Stimulated activated CD8-positive, alpha-beta memory T cell treated with anti-CD3 and anti-CD28 coated beads, Interleukin-2, amount 100 ng/mL, for 48 hours (primary cell): ENCODE measurements at regions not wholly inside any gene's neighbourhood (a gene's known extent, or its start where the extent isn't known, plus 50 kb on each side); places are given as distances from the start of the nearest gene placed in this dataset.
"Not testable (repeated sequence)": the region's sequence is repeated elsewhere in the genome, so short reads cannot be mapped to it uniquely, and the experiment has no call there.

Experiments
- DNase-seq, 2 donors: peaks; one replicate each; pipeline ENCODE4 v3.0.0-alpha.2; 2020; ENCODE audit warnings: low read depth in 2 of 2

DNA sequence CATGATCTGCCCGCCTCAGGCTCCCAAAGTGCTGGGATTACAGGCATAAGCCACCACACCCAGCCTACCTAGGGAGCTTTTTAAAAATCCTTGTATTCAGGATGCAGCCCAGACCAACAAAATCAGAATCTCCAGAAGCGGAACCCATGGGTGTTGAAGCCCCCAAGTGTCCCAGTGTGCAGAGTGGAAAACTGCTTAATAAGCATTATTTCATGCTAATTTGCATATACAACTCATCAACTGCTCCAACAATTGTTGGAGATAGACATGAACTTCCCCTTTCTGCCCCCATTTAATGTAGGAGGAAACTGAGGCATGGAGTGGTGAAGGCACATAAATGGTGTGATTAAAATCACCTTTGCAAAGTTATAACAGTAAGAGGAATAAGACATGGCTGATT is 84.3 kb upstream of the C16orf82 start:
- DNase-seq: no peak

DNA sequence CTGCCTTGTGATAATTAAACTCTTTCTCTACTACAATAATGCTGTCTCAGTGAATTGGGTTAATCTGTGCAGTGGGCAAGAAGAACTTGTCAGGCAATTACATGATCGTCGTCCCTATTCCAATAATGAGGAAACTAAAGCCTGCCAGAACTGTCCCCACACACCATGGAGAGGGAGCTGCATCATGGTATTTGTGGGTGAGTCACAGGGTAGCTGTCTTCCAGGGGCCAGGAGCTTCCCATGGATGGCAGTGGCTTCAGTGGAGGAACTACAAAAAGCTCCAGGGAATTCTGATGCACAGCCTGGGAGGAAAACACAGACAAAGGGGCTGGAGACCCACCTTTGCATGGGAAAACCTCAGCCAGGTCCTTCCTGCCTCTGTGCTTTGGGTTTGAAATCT is 83.3 kb upstream of the C16orf82 start:
- no peak for DNase-seq

DNA sequence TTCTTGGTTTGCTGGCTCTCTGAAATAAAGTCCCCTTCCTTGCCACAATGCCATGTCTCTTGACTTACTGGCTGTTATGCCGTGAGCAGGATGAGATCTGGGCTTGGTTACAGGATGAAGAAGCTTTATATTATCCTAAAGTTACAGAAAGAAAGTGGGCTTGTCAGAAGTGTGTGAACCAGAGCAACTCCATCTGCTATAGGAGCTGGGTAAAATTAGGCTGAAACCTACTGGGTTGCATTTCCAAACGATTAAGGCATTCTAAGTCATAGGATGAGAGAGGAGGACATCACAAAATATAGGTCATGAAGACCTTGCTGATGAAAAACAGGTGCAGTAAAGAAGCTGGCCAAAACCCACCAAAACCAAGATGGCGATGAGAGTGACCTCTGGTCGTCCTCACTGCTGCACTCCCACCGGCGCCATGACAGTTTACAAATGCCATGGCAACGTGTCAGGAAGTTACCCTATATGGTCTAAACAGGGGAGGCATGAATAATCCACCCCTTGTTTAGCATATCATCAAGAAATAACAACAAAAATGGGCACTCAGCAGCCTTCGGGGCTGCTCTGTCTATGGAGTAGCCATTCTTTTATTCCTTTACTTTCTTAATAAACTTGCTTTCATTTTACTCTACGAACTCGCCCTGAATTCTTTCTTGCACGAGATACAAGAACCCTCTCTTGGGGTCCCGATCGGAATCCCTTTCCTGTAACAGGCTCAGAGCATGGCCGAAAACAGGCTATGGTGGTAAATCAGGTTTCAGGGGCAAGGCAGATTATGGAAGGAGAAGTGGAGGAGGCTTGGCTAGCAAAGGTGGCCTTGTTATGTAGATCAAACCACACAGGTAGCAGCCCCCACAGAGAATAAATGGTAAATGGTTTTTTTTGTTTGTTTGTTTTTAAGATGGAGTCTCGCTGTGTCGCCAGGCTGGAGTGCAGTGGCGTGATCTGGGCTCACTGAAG is 81.3 kb upstream of the C16orf82 start:
- DNase-seq: no peak

DNA sequence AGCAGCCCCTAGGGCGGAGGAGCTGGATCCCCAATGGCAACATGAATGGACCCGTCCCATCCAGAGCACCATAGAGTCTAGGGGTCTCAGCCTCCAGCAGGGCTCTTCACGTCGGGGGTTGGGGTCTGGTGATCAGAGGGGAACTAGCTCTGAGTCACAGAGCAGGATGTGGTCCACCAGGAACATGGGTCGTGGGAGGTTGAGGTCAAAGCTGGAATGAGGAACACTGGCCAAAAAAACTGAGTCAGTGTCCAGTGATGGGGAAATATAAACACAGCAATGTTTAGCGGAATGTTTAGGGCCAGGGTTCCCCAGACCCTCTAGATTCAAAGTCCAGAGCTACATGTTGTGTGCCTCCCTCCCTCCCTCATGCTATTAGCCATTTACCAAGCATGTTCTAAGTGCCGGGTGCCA is 79.1 kb upstream of the C16orf82 start:
- no peak for DNase-seq

DNA sequence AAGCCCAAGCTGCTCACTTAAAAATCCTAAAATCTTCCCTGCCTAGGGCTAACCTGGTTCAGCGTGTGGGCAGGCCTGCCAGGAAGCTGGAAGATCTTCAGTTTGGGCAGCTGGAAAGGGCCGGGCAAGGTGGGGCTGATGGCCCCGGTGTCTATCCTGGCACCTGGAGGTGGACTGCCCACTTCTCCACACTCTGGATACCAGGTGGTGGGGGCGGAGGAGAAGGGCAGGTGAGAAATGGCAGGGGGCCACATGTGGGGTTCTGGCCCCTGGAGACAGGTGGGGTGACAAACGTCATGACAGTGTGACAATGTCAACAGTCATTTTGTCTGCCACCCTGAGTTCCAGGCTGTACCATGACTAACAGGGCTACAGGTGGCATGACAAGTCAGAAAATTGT is 78.5 kb upstream of the C16orf82 start:
- no peak for DNase-seq

DNA sequence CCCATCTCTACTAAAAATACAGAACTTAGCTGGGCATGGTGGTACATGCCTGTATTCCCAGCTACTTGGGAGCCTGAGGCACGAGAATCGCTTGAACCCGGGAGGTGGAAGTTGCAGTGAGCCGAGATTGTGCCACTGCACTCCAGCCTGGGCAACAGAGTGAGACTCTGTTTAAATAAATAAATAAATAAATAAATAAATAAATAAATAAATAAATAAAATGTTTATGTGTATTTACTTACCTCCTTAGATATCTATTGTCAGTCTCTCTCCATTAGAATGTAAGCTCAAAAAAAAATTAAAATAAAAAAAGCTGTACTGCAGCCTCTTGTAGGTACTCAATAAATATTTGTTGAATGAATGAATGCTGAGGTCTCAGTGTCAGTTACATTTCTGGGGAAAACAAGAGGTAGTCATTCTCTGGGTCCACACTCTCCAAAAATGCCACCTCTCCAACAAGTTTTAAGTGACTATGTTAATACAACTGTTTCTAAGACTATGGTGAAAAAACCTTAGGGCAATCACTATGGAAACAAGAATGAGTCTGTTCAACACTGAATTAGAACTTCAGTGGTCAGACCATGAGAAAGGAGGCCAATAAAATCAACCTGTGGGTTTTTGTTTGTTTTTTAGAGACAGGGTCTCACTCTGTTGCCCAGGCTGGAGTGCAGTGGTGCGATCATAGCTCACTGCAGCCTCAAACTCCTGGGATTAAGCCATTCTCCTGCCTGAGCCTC is 76.2 kb upstream of the C16orf82 start:
- DNase-seq: not testable (repeated sequence)

DNA sequence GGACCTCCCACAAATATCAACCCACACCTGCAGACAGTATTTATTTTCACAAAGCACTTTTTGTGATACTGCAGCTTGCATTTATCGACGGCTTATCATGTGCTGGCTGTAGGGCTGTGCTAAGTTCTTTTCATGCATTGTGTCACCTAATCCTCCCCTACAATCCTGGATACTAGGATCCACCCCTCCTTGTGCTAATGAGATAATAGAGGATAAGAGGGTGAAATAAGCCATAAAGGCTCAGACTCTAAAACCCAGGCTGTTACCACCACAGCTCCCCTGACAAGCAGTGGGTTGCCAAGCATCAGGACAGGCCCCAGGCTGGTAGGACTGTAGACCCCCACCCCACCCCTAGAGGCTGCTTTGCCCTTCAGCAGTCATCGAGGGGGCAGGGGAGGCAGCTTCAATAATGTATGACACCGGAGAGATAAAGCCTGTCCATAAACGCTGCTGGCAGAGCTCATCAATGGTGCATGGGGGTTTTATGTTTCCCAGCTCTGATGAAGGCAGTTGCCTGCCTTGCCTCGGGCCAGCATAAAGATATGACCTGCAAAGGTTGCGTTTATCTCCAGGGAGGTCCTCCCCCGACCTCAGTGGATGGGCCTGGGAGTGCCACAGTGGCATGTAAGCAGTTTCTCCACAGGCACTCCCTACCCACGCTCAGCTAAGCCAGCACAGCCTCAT is 73.9 kb upstream of the C16orf82 start:
- DNase-seq: no peak

DNA sequence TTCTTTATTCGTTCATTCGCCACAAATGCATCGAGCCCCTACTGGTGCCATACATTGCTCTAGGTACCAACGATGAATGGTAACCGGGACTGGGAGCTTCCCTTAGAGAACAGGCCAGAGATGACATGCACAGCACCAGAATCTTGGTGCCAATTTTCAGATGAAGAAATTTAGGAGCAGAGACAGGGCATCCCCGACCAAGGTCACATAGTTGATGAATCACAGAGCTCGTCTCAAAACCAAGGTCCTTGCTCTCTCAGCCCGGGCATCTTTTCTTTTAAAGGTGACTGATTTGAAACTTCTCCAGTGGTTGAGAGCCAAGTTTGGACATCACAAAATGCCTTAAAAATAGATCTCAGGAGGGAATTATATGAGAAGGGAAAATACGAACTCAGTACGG is 73.2 kb upstream of the C16orf82 start:
- no peak for DNase-seq

DNA sequence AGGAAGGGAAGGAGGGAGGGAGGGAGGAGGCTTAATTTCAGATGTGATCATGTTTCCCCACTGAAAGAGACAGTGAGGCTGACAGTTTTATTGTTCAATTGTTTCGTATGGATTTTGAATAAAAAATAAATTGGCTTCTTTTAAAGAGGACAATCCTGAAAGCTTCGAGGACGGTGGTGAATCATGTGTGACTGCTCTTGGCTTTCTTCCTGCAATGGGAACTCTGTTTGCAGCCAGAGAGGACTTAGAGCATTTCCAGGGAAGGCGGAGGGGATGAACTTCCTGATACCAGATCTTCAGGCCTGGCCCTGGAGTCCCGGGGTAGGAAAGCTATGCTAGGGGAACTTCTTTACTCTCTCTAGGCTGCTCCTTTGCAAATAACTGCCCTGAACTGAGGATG is 72.8 kb upstream of the C16orf82 start:
- no peak for DNase-seq

DNA sequence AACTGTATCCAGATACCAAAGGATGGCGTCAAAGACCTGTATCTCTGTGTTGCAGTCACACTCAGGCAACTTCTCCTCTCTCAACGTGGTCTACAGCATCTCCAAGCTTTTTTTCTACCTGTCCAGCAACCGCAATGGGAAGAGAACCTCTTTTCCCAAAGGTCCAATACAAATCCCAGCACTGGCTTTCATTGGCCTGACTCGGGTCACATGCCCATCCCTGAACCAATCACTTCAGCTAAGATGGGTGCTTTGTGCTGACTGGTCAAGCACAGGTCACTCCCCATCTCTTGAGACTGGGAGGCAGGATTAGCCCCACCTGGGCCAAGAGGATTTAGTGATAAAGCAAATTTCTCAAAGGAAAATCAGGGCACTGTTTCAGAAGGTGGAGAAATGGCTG is 71.2 kb upstream of the C16orf82 start:
- no peak for DNase-seq

DNA sequence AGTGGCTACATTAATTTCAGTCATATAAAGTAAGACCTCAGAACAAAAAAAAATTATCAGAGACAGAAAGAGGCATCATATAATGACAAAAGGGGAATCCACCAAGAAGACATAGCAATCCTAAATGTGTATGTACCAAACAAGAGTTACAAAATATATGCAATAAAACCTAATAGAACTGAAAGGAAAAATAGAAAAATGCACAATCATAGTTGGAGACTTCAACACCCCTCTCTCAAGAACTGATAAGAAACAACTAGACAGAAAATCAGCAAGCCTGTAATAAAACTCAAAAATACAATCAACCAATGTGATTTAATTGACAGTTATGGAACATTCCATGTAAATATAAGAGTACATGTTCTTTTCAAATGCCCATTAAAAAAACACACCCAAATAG is 61.3 kb upstream of the C16orf82 start:
- no peak for DNase-seq
